Astrocyte of the cerebellum (primary cell): ENCODE measurements at regions not wholly inside any gene's neighbourhood (a gene's known extent, or its start where the extent isn't known, plus 50 kb on each side); places are given as distances from the start of the nearest gene placed in this dataset.

Experiments used
- DNase-seq: peaks from one replicate; pipeline ENCODE4 v3.0.0-alpha.2; 2011; ENCODE audit warnings: low read depth
- H3K4me3 ChIP-seq: 2 replicates; pipeline ENCODE4 v1.5.1; 2011; ENCODE audit warnings: mild to moderate bottlenecking, low read depth, low read length, moderate library complexity
- CTCF ChIP-seq: IDR thresholded peaks from 2 replicates; pipeline ENCODE4 v1.5.1; 2012; ENCODE audit warnings: low read length, low read depth, moderate library complexity, mild to moderate bottlenecking; ENCODE audit errors: missing control alignments
- in situ Hi-C: cut with HindIII; loops from 2 replicates; pipeline ENCODE4 v1.10.0; 2017; ENCODE audit warnings: low sequenced_read_pairs

DNA sequence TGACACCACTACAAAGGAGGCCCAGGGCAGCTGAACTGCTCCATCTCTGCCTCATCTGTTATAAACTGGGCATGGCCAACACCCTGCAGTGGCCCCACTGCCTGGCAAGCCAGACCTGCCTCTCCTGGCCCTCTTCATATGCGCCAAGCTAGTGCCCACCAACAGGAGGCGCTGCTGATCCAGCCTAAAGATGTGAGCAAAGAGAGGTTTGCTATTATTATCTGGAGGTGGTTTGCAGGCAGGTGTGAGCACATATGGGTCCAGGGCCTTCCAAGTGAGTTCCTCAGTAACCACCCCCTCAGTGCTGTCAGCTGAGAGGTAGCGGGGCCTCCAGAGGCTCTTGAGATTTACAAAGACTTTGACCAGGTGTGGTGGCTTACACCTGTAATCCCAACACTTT is 232.2 kb downstream of the SYK start:
- TF ChIP-seq CTCF: peak; percentile 31
- in situ Hi-C loops: no loop called here
- DNase-seq: no peak
- no peak overlapping the region for H3K4me3 ChIP-seq

GRCh38 chr9:91034521-91034920 is 232.9 kb downstream of the SYK start:
- no peak for TF ChIP-seq CTCF
- DNase-seq: no peak
- in situ Hi-C loops: no loop called here
- H3K4me3 ChIP-seq: no peak overlapping the region

DNA sequence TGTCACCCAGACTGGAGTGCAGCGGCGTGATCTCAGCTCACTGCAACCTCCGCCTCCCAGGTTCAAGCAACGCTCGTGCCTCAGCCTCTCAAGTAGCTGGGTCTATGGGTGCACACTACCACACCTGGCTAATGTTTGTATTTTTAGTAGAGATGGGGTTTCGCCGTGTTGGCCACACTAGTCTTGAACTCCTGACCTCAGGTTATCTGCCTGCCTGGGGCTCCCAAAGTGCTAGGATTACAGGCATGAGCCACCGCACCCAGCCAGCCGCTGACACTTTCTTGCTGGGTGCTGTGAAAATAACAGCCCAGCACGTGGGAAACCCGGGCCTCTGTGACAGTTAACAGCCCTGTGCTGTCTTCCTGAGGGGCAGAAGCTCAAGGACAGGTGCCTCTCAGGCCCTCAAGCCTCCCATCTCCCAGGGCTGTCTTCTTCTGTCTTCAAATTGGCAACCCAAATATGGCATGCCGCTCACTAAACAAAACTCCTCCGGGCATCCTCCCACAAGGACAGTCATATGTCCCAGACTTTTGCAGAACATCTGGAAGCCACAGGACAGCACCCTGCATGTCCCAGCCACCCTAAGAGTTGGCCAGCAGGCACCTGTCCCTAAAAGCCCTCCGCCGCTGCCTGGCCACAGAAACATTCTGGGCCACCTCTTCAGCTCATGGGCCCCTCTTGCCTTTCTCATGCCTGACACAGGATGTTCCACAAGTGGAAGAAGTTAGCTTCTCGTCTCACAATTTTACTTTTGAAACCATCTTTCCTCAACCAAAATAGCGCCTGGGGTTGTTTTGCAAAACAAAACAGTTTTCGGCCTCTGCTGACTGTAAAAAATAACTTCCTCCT is 233.6 kb downstream of the SYK start:
- H3K4me3 ChIP-seq: no peak overlapping the region
- in situ Hi-C loops: no loop called here
- TF ChIP-seq CTCF: no peak
- DNase-seq: no peak

GRCh38 chr9:91035825-91036208 is 234.2 kb downstream of the SYK start:
- no peak for DNase-seq
- no peak overlapping the region for H3K4me3 ChIP-seq
- no peak for TF ChIP-seq CTCF
- in situ Hi-C loops: no loop called here

DNA sequence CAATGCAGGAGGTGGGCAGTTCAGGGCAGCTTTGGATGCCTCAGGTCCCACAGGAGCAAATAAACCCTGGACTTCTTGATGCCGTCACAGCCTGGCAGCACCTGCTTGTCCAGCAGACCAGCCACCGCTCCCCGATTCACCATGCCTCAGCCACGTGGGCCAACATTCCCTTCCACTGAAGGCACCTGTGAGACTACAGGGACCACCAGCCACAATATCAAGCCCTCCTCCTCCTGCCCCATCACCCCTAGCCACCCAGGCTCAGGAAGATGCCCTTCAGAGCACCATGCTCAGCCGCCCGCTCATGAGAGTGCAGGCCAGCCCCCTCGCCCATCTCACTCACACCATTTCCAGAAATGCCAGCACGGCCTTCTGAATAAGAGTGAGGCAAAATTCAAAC is 234.7 kb downstream of the SYK start:
- no peak overlapping the region for H3K4me3 ChIP-seq
- TF ChIP-seq CTCF: no peak
- no peak for DNase-seq
- in situ Hi-C loops: no loop called here

DNA sequence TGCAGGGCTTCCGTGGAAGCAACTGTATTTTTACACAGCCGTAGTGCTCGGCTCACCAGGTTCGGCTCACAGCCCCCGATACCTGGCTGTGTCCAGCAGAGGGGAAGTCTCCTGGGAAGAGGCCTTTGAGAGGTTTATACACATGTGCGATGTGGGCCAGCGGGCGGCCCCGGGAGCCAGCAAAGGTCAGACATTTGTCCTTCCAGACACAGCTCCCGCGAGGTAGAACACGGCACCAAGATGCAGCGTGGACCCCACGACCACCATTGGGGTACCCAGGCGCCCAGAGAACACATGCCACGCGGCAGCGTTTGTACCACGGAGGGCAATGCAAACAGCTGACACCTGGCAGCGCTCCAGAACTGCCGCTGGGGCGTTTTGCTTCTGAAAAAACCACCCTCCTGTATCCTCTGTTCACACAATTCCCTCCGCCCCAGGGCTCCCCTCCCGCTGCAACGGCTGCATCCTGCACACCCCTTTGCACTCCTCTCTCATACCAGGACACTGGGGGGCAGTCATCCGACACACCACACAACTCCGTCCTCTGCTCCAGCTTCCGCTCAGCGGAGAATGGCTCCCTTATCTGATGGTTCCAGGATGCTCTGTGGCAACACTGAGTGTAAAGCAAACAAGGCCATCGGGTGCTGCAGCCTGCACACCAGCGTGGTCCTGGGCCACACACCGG is 235.3 kb downstream of the SYK start:
- TF ChIP-seq CTCF: peak; percentile 68
- peak; percentile 63 for DNase-seq
- in situ Hi-C loops: no loop called here

More for the DNA sequence above, 235.3 kb downstream of the SYK start:
- no peak overlapping the region for H3K4me3 ChIP-seq
